ENCODE measurements at regions not wholly inside any gene's neighbourhood (a gene's known extent, or its start where the extent isn't known, plus 50 kb on each side); places are given as distances from the start of the nearest gene placed in this dataset.

GRCh38 chr18:29626094-29626493 lies 1416.4 kb downstream of the DSC3 start:
- Histone ChIP-seq H3K9me3 (ENCODE audit: control insufficient read depth, low read length) (no peaks in the 10 kb centered on the region), H3K4me1 (ENCODE audit: control insufficient read depth, insufficient read depth, low read length, poor library complexity, severe bottlenecking) (no peaks in the 10 kb centered on the region), H3K27ac (ENCODE audit: low read depth, low read length, severe bottlenecking) (no peak overlapping the region), H3K36me3 (ENCODE audit: control insufficient read depth, insufficient read depth, low read length) (no peaks in the 10 kb centered on the region), H3K4me3 (ENCODE audit: extremely low read depth, insufficient read depth, low read length, poor library complexity, severe bottlenecking) (no peak overlapping the region)

GRCh38 chr18:29616867-29617266 lies 1425.7 kb downstream of the DSC3 start:
- H3K27ac ChIP-seq (ENCODE audit: low read depth, low read length, severe bottlenecking), result no peak overlapping the region

GRCh38 chr18:29608982-29609381 lies 1432.1 kb upstream of the CDH2 start:
- Histone ChIP-seq H3K36me3 (ENCODE audit: control insufficient read depth, insufficient read depth, low read length) (no peaks in the 10 kb centered on the region), H3K27ac (ENCODE audit: low read depth, low read length, severe bottlenecking) (no peak overlapping the region), H3K4me3 (ENCODE audit: extremely low read depth, insufficient read depth, low read length, poor library complexity, severe bottlenecking) (no peak overlapping the region), H3K4me1 (ENCODE audit: control insufficient read depth, insufficient read depth, low read length, poor library complexity, severe bottlenecking) (no peaks in the 10 kb centered on the region), H3K9me3 (ENCODE audit: control insufficient read depth, low read length) (peaks cover 4% of the 10 kb centered on the region)

More at GRCh38 chr18:29616867-29617266, 1425.7 kb downstream of the DSC3 start:
- Histone ChIP-seq H3K9me3 (ENCODE audit: control insufficient read depth, low read length) (no peaks in the 10 kb centered on the region), H3K36me3 (ENCODE audit: control insufficient read depth, insufficient read depth, low read length) (no peaks in the 10 kb centered on the region), H3K4me3 (ENCODE audit: extremely low read depth, insufficient read depth, low read length, poor library complexity, severe bottlenecking) (no peak overlapping the region), H3K4me1 (ENCODE audit: control insufficient read depth, insufficient read depth, low read length, poor library complexity, severe bottlenecking) (no peaks in the 10 kb centered on the region)

- Histone ChIP-seq H3K36me3 (ENCODE audit: control insufficient read depth, insufficient read depth, low read length) (no peaks in the 10 kb centered on the region), H3K9me3 (ENCODE audit: control insufficient read depth, low read length) (peaks cover 4% of the 10 kb centered on the region), H3K27ac (ENCODE audit: low read depth, low read length, severe bottlenecking) (no peak overlapping the region), H3K4me3 (ENCODE audit: extremely low read depth, insufficient read depth, low read length, poor library complexity, severe bottlenecking) (no peak overlapping the region), H3K4me1 (ENCODE audit: control insufficient read depth, insufficient read depth, low read length, poor library complexity, severe bottlenecking) (no peaks in the 10 kb centered on the region)
- WGBS, 2 experiments (ENCODE audit: insufficient coverage in 2 of 2), result 64% methylated on average over 1 of the region's 1 CpG; no CpG with 5 or more reads in 1 of the 2 experiments
Observed at GRCh38 chr18:29605365-29605764, 1428.4 kb upstream of the CDH2 start.

GRCh38 chr18:29596959-29597358 lies 1420.0 kb upstream of the CDH2 start:
- H3K27ac ChIP-seq (ENCODE audit: low read depth, low read length, severe bottlenecking), result no peak overlapping the region
- no peaks in the 10 kb centered on the region for H3K36me3 ChIP-seq (ENCODE audit: control insufficient read depth, insufficient read depth, low read length)
- no peak overlapping the region for H3K4me3 ChIP-seq (ENCODE audit: extremely low read depth, insufficient read depth, low read length, poor library complexity, severe bottlenecking)
- 96 to 100% methylated on average over 3 of the region's 5 CpGs for WGBS, 2 experiments (ENCODE audit: insufficient coverage in 2 of 2)
- H3K4me1 ChIP-seq (ENCODE audit: control insufficient read depth, insufficient read depth, low read length, poor library complexity, severe bottlenecking), result no peaks in the 10 kb centered on the region
- H3K9me3 ChIP-seq (ENCODE audit: control insufficient read depth, low read length), result no peaks in the 10 kb centered on the region

- no peaks in the 10 kb centered on the region for H3K36me3 ChIP-seq (ENCODE audit: control insufficient read depth, insufficient read depth, low read length)
- WGBS, 2 experiments (ENCODE audit: insufficient coverage in 2 of 2), result no CpG with 5 or more reads among the region's 2 CpGs
- H3K27ac ChIP-seq (ENCODE audit: low read depth, low read length, severe bottlenecking), result no peak overlapping the region
- no peaks in the 10 kb centered on the region for H3K9me3 ChIP-seq (ENCODE audit: control insufficient read depth, low read length)
- no peaks in the 10 kb centered on the region for H3K4me1 ChIP-seq (ENCODE audit: control insufficient read depth, insufficient read depth, low read length, poor library complexity, severe bottlenecking)
- H3K4me3 ChIP-seq (ENCODE audit: extremely low read depth, insufficient read depth, low read length, poor library complexity, severe bottlenecking), result no peak overlapping the region
Observed at GRCh38 chr18:29594493-29594892, 1417.6 kb upstream of the CDH2 start.

- Histone ChIP-seq H3K4me3 (ENCODE audit: extremely low read depth, insufficient read depth, low read length, poor library complexity, severe bottlenecking) (no peak overlapping the region), H3K4me1 (ENCODE audit: control insufficient read depth, insufficient read depth, low read length, poor library complexity, severe bottlenecking) (no peaks in the 10 kb centered on the region), H3K9me3 (ENCODE audit: control insufficient read depth, low read length) (no peaks in the 10 kb centered on the region), H3K36me3 (ENCODE audit: control insufficient read depth, insufficient read depth, low read length) (no peaks in the 10 kb centered on the region), H3K27ac (ENCODE audit: low read depth, low read length, severe bottlenecking) (no peak overlapping the region)
- 90 to 91% methylated on average over 14 to 15 of the region's 17 CpGs for WGBS, 2 experiments (ENCODE audit: insufficient coverage in 2 of 2)
Observed at GRCh38 chr18:29588446-29589100, 1411.6 kb upstream of the CDH2 start.

- no peak overlapping the region for H3K4me3 ChIP-seq (ENCODE audit: extremely low read depth, insufficient read depth, low read length, poor library complexity, severe bottlenecking)
- H3K36me3 ChIP-seq (ENCODE audit: control insufficient read depth, insufficient read depth, low read length), result no peaks in the 10 kb centered on the region
- H3K9me3 ChIP-seq (ENCODE audit: control insufficient read depth, low read length), result no peaks in the 10 kb centered on the region
- H3K4me1 ChIP-seq (ENCODE audit: control insufficient read depth, insufficient read depth, low read length, poor library complexity, severe bottlenecking), result no peaks in the 10 kb centered on the region
- 71% methylated on average over 2 of the region's 3 CpGs; no CpG with 5 or more reads in 1 of the 2 experiments for WGBS, 2 experiments (ENCODE audit: insufficient coverage in 2 of 2)
- no peak overlapping the region for H3K27ac ChIP-seq (ENCODE audit: low read depth, low read length, severe bottlenecking)
Observed at GRCh38 chr18:29586210-29586609, 1409.3 kb upstream of the CDH2 start.

GRCh38 chr18:29560270-29560669 lies 1383.3 kb upstream of the CDH2 start:
- Histone ChIP-seq H3K9me3 (ENCODE audit: control insufficient read depth, low read length) (no peaks in the 10 kb centered on the region), H3K27ac (ENCODE audit: low read depth, low read length, severe bottlenecking) (no peak overlapping the region), H3K4me1 (ENCODE audit: control insufficient read depth, insufficient read depth, low read length, poor library complexity, severe bottlenecking) (no peaks in the 10 kb centered on the region), H3K36me3 (ENCODE audit: control insufficient read depth, insufficient read depth, low read length) (no peaks in the 10 kb centered on the region), H3K4me3 (ENCODE audit: extremely low read depth, insufficient read depth, low read length, poor library complexity, severe bottlenecking) (no peak overlapping the region)
- WGBS, 2 experiments (ENCODE audit: insufficient coverage in 2 of 2), result no CpG with 5 or more reads among the region's 1 CpG

- Histone ChIP-seq H3K4me1 (ENCODE audit: control insufficient read depth, insufficient read depth, low read length, poor library complexity, severe bottlenecking) (no peaks in the 10 kb centered on the region), H3K27ac (ENCODE audit: low read depth, low read length, severe bottlenecking) (no peak overlapping the region), H3K4me3 (ENCODE audit: extremely low read depth, insufficient read depth, low read length, poor library complexity, severe bottlenecking) (no peak overlapping the region), H3K36me3 (ENCODE audit: control insufficient read depth, insufficient read depth, low read length) (no peaks in the 10 kb centered on the region), H3K9me3 (ENCODE audit: control insufficient read depth, low read length) (no peaks in the 10 kb centered on the region)
- WGBS, 2 experiments (ENCODE audit: insufficient coverage in 2 of 2), result 69 to 81% methylated on average over 2 to 3 of the region's 4 CpGs
Observed at GRCh38 chr18:29556070-29556469, 1379.1 kb upstream of the CDH2 start.

GRCh38 chr18:29549759-29550158 lies 1372.8 kb upstream of the CDH2 start:
- no peak overlapping the region for H3K27ac ChIP-seq (ENCODE audit: low read depth, low read length, severe bottlenecking)
- no peaks in the 10 kb centered on the region for H3K4me1 ChIP-seq (ENCODE audit: control insufficient read depth, insufficient read depth, low read length, poor library complexity, severe bottlenecking)
- no peak overlapping the region for H3K4me3 ChIP-seq (ENCODE audit: extremely low read depth, insufficient read depth, low read length, poor library complexity, severe bottlenecking)
- no peaks in the 10 kb centered on the region for H3K36me3 ChIP-seq (ENCODE audit: control insufficient read depth, insufficient read depth, low read length)
- no peaks in the 10 kb centered on the region for H3K9me3 ChIP-seq (ENCODE audit: control insufficient read depth, low read length)
- 93 to 96% methylated on average over 5 to 8 of the region's 9 CpGs for WGBS, 2 experiments (ENCODE audit: insufficient coverage in 2 of 2)
